Activated CD8-positive, alpha-beta memory T cell treated with anti-CD3 and anti-CD28 coated beads, Interleukin-2, amount 10 ng/mL, durations not matched to agents 7 days and 5 days (primary cell): ENCODE measurements at regions not wholly inside any gene's neighbourhood (a gene's known extent, or its start where the extent isn't known, plus 50 kb on each side); places are given as distances from the start of the nearest gene placed in this dataset.

Experiments
- ATAC-seq: fragments of 150-1000 bp; cut with Tn5 transposase; one replicate; pipeline ENCODE4 v1.10.0; 2021; ENCODE audit warnings: moderate library complexity
- CTCF ChIA-PET: fragments of 350-600 bp; sonication (Branson Sonifier 250); formaldehyde crosslinking; loops from one replicate; lab custom pipeline; 2021; ENCODE audit warnings: antibody characterized with exemption; lab: Charles Lee
- DNase-seq: peaks from one replicate; pipeline ENCODE4 v3.0.0-alpha.2; 2020
- H3K27ac Mint-ChIP-seq: one replicate; pipeline ENCODE4 v1.8.0; 2021; ENCODE audit warnings: mild to moderate bottlenecking, mixed read lengths
- H3K27me3 Mint-ChIP-seq: one replicate; pipeline ENCODE4 v1.8.0; 2021; ENCODE audit warnings: mixed read lengths
- H3K36me3 Mint-ChIP-seq: one replicate; pipeline ENCODE4 v1.8.0; 2021; ENCODE audit warnings: mild to moderate bottlenecking, mixed read lengths
- H3K4me1 Mint-ChIP-seq: one replicate; pipeline ENCODE4 v1.8.0; 2021; ENCODE audit warnings: mixed read lengths
- H3K4me3 Mint-ChIP-seq: one replicate; pipeline ENCODE4 v1.8.0; 2021; ENCODE audit warnings: mild to moderate bottlenecking, moderate library complexity, mixed read lengths
- H3K9me3 Mint-ChIP-seq: one replicate; pipeline ENCODE4 v1.8.0; 2022; ENCODE audit warnings: low read depth, mixed read lengths

GRCh38 chr7:109757713-109758112, 1188.0 kb downstream of the DNAJB9 start:
- Mint-ChIP-seq H3K4me1 (no peaks in the 10 kb centered on the region), H3K4me3 (no peak overlapping the region), H3K27me3 (no peaks in the 10 kb centered on the region), H3K36me3 (no peaks in the 10 kb centered on the region), H3K27ac (no peak overlapping the region), H3K9me3 (peaks cover 5% of the 10 kb centered on the region)
- DNase-seq (no peak), ATAC-seq (no peak)
- CTCF ChIA-PET = no interaction called here

GRCh38 chr7:109763611-109764010, 1193.9 kb downstream of the DNAJB9 start:
- no peaks in the 10 kb centered on the region for H3K27me3 Mint-ChIP-seq
- no peak for DNase-seq
- ATAC-seq = no peak
- CTCF ChIA-PET = no interaction called here
- H3K9me3 Mint-ChIP-seq = peaks cover 5% of the 10 kb centered on the region
- H3K4me3 Mint-ChIP-seq = no peak overlapping the region
- no peak overlapping the region for H3K27ac Mint-ChIP-seq
- H3K36me3 Mint-ChIP-seq = no peaks in the 10 kb centered on the region
- no peaks in the 10 kb centered on the region for H3K4me1 Mint-ChIP-seq

DNA sequence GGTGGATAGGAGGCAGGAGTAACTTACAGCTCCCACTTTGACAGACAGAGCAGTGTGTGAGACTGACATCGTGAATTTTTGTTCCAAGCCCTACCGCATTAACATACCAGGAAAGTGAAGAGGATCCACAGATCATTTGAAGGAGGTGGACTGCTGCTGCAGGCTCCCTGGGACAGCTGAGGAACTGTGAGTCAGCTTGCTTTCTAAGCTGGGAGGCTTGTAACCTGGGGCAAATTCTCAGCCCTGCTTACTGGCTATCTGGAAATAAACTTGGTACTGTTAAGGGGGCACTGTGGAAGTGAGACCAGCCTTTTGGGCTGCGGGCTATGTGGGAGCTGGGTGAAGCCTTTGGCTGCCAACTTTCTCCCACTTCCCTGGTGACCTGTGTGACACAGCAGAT, 1202.5 kb downstream of the DNAJB9 start:
- CTCF ChIA-PET = no interaction called here
- Mint-ChIP-seq H3K4me1 (no peaks in the 10 kb centered on the region), H3K4me3 (no peak overlapping the region), H3K27me3 (no peaks in the 10 kb centered on the region), H3K27ac (no peak overlapping the region), H3K9me3 (no peaks in the 10 kb centered on the region), H3K36me3 (no peaks in the 10 kb centered on the region)
- DNase-seq (no peak), ATAC-seq (no peak)

GRCh38 chr7:109782806-109783205, 1213.1 kb downstream of the DNAJB9 start:
- DNase-seq = no peak
- no peak overlapping the region for H3K4me3 Mint-ChIP-seq
- no peaks in the 10 kb centered on the region for H3K27me3 Mint-ChIP-seq
- no peaks in the 10 kb centered on the region for H3K36me3 Mint-ChIP-seq
- H3K4me1 Mint-ChIP-seq = no peaks in the 10 kb centered on the region
- no peak overlapping the region for H3K27ac Mint-ChIP-seq
- H3K9me3 Mint-ChIP-seq = peaks cover 2% of the 10 kb centered on the region
- ATAC-seq = no peak
- CTCF ChIA-PET = no interaction called here

DNA sequence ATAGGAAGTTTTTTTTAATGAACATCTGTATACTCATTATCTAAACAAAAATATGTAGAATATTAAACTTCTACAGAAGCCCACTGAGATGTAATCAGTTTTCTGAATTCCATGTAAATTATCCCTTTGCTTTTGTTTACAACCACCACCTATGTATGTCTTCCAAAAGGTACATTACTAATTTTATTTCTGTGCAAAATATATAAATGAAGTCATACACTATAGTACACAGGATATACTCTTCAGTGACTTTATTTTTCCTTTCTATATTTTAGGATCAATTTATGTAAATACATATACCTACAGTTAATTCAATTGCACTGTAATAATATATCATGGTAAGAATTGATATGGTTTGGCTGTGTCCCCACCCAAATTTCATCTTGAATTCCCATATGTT, 1236.9 kb downstream of the DNAJB9 start:
- no peaks in the 10 kb centered on the region for H3K27me3 Mint-ChIP-seq
- CTCF ChIA-PET = no interaction called here
- H3K36me3 Mint-ChIP-seq = no peaks in the 10 kb centered on the region
- no peaks in the 10 kb centered on the region for H3K9me3 Mint-ChIP-seq
- DNase-seq = no peak
- no peak for ATAC-seq
- H3K4me1 Mint-ChIP-seq = no peaks in the 10 kb centered on the region
- H3K27ac Mint-ChIP-seq = no peak overlapping the region
- no peak overlapping the region for H3K4me3 Mint-ChIP-seq

GRCh38 chr7:109821156-109821555, 1251.5 kb downstream of the DNAJB9 start:
- H3K27ac Mint-ChIP-seq = no peak overlapping the region
- H3K27me3 Mint-ChIP-seq = no peaks in the 10 kb centered on the region
- DNase-seq = no peak
- ATAC-seq = no peak
- H3K4me1 Mint-ChIP-seq = no peaks in the 10 kb centered on the region
- no peaks in the 10 kb centered on the region for H3K36me3 Mint-ChIP-seq
- H3K4me3 Mint-ChIP-seq = no peak overlapping the region
- CTCF ChIA-PET = no interaction called here
- H3K9me3 Mint-ChIP-seq = peaks cover 7% of the 10 kb centered on the region

GRCh38 chr7:109834851-109835250, 1256.1 kb upstream of the LRRN3 start:
- H3K27ac Mint-ChIP-seq = no peak overlapping the region
- CTCF ChIA-PET = no interaction called here

DNA sequence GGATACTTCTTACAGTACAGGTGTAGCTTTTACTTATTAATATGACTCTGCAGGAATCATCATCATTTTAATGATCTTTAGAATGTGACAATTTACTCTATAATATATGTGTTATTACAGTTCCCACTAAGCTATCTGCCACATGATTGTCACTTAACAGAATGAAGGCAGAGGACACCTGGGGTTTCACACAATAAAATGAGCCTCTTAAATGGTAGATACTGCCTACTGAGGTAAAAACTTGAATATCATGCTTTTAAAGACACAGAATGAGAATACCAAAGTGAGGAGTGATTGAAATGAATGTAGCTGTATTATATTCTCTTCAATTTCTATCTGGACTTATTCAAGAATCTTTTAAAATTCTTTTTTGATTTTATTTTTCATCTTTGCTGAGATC, 1255.3 kb upstream of the LRRN3 start:
- H3K27ac Mint-ChIP-seq = no peak overlapping the region
- no peaks in the 10 kb centered on the region for H3K27me3 Mint-ChIP-seq
- DNase-seq (no peak), ATAC-seq (no peak)
- H3K4me1 Mint-ChIP-seq = no peaks in the 10 kb centered on the region
- CTCF ChIA-PET = no interaction called here
- H3K4me3 Mint-ChIP-seq = no peak overlapping the region
- H3K9me3 Mint-ChIP-seq = no peaks in the 10 kb centered on the region
- no peaks in the 10 kb centered on the region for H3K36me3 Mint-ChIP-seq

More at GRCh38 chr7:109834851-109835250, 1256.1 kb upstream of the LRRN3 start:
- no peak for DNase-seq
- Mint-ChIP-seq H3K36me3 (no peaks in the 10 kb centered on the region), H3K27me3 (no peaks in the 10 kb centered on the region), H3K9me3 (no peaks in the 10 kb centered on the region), H3K4me3 (no peak overlapping the region), H3K4me1 (no peaks in the 10 kb centered on the region)
- no peak for ATAC-seq

DNA sequence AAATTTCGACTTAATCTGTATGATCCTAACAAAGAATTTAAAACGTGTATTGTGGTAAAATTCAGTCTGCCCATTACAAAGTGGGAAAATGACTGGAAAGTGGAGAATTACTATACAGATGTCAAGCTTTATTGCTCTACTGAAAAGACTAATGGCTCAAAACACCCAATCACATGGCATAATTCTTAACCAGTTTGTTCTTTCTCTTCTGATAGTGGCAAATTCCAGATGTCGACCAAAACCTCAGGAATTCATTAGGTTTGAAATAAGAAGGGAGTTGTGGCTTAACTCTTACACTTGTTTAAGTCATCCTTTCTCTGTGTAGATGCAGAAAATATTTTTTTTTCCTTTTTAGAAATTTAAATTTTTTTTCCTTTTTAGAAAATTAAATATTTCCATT, 1254.9 kb upstream of the LRRN3 start:
- ATAC-seq = no peak
- no peaks in the 10 kb centered on the region for H3K4me1 Mint-ChIP-seq
- H3K9me3 Mint-ChIP-seq = no peaks in the 10 kb centered on the region
- no peaks in the 10 kb centered on the region for H3K36me3 Mint-ChIP-seq
- no peak for DNase-seq
- CTCF ChIA-PET = no interaction called here
- H3K4me3 Mint-ChIP-seq = no peak overlapping the region
- no peak overlapping the region for H3K27ac Mint-ChIP-seq
- no peaks in the 10 kb centered on the region for H3K27me3 Mint-ChIP-seq

GRCh38 chr7:109842386-109842785, 1248.5 kb upstream of the LRRN3 start:
- H3K4me3 Mint-ChIP-seq = no peak overlapping the region
- no peak for ATAC-seq
- no peak overlapping the region for H3K27ac Mint-ChIP-seq
- H3K27me3 Mint-ChIP-seq = no peaks in the 10 kb centered on the region
- no peaks in the 10 kb centered on the region for H3K4me1 Mint-ChIP-seq
- H3K9me3 Mint-ChIP-seq = no peaks in the 10 kb centered on the region
- CTCF ChIA-PET = no interaction called here
- DNase-seq = no peak
- H3K36me3 Mint-ChIP-seq = no peaks in the 10 kb centered on the region

DNA sequence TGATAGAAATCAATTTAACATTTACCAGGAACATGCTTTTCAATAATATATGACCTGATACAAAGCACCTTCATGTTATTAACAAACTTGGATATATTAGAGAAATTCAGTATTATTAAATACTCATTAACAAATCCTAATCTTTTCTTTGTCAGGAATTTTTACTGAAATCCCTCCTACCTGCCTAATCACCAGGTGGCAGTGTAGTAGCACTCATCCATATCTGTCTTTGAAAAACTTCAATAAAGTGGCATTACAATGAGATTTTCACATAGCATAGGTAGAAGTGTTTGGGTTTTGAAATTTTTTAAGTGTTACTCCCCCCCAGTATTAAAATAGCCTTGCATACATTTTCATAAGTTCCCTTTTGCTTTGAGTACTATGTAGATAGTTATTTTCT, 1246.6 kb upstream of the LRRN3 start:
- Mint-ChIP-seq H3K36me3 (no peaks in the 10 kb centered on the region), H3K27me3 (no peaks in the 10 kb centered on the region), H3K27ac (no peak overlapping the region), H3K4me3 (no peak overlapping the region), H3K4me1 (no peaks in the 10 kb centered on the region), H3K9me3 (no peaks in the 10 kb centered on the region)
- CTCF ChIA-PET = interaction anchor here (0.7 kb wide), 1 partner anchor 18 kb away, joined by 3 read pairs; no protein-coding TSS in a partner anchor
- ATAC-seq = no peak
- DNase-seq = no peak

DNA sequence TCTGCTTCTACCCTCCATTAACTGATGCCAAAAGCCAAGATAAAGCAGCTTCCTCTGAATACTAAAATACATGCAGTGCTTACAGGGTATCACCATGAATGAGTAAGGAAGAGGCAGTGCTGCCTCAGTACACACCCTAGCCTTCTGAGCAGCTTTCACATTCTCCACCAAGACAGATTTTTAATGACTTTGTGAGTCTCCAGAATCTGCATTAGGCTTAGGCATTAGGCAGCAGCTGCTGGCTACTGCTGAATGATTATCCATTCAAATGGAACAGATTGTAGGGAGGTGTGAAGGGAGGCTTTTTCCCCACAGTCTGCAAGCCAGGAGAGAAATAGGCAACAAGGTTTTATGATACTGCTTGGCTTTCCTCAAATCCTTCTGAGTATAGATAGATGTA, 1226.7 kb upstream of the LRRN3 start:
- ATAC-seq (no peak), DNase-seq (no peak)
- no peak overlapping the region for H3K27ac Mint-ChIP-seq
- H3K9me3 Mint-ChIP-seq = no peaks in the 10 kb centered on the region
- CTCF ChIA-PET = no interaction called here
- no peaks in the 10 kb centered on the region for H3K36me3 Mint-ChIP-seq
- H3K4me1 Mint-ChIP-seq = no peaks in the 10 kb centered on the region
- H3K4me3 Mint-ChIP-seq = no peak overlapping the region
- H3K27me3 Mint-ChIP-seq = no peaks in the 10 kb centered on the region

DNA sequence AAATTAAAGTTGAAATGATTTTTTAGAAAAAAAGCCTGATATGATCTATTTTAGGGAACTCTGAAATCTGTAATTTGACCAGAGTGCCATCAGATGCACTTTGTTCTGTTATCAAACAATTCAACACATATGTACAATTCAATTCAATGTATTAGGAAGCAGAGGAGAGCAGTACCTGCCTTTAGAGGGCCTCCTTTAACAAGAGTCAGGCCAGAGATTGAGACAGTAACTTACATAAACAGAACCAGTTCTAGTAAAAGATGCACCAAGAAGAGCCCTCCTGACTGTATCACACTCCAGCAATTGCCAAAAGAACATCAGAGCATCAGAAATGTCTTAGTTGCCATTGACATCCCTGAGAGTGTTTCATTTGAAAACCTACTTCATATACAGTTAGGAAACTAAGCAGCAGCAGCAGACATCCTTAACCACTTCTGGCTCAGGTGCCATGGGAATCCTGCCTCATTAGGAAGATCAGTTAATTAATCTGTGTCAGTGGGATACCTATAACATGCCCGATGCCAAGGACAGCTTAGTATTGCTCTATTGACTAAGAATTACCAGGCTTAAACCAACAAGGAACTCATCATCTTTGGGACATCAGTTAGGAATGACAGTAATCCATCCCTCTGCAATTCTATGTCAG, 1222.6 kb upstream of the LRRN3 start:
- Mint-ChIP-seq H3K36me3 (no peaks in the 10 kb centered on the region), H3K27ac (no peak overlapping the region), H3K9me3 (no peaks in the 10 kb centered on the region), H3K27me3 (no peaks in the 10 kb centered on the region), H3K4me1 (no peaks in the 10 kb centered on the region), H3K4me3 (no peak overlapping the region)
- CTCF ChIA-PET = no interaction called here
- ATAC-seq (no peak), DNase-seq (no peak)

DNA sequence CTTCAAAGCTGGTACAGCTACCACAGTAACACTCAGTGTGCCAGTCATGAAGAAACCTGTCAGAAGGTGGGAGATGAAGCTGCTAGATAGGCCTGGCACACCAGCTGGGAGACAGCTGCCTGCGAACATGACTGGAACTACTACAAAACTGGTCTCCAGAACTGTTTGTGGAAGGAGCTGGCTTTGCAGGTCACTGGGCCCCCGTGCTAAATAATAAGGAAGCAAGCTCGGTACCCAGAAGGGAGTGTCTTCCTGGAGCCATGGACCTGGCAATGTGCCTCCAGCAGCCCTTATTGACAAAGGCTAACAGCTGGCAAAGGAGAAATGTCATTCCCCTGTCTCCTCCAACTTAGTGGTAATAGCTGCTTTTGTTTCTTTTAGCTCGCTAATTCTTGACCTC, 1217.6 kb upstream of the LRRN3 start:
- Mint-ChIP-seq H3K9me3 (no peaks in the 10 kb centered on the region), H3K27ac (no peak overlapping the region), H3K36me3 (no peaks in the 10 kb centered on the region), H3K4me1 (no peaks in the 10 kb centered on the region), H3K4me3 (no peak overlapping the region), H3K27me3 (no peaks in the 10 kb centered on the region)
- CTCF ChIA-PET = no interaction called here
- ATAC-seq (no peak), DNase-seq (no peak)
